ENCODE measurements at regions not wholly inside any gene's neighbourhood (a gene's known extent, or its start where the extent isn't known, plus 50 kb on each side); places are given as distances from the start of the nearest gene placed in this dataset.

GRCh38 chr2:126385441-126385840 is 270.5 kb upstream of the GYPC start:
- DNase-seq (ENCODE audit: low read depth, low spot score) = no peak

GRCh38 chr2:126385983-126386382 is 270.0 kb upstream of the GYPC start:
- DNase-seq (ENCODE audit: low read depth, low spot score) = no peak

- no peak for DNase-seq (ENCODE audit: low read depth, low spot score)
These were observed 266.5 kb upstream of the GYPC start for GRCh38 chr2:126389446-126389845.

GRCh38 chr2:126392889-126393288 is 263.1 kb upstream of the GYPC start:
- no peak for DNase-seq (ENCODE audit: low read depth, low spot score)

- DNase-seq (ENCODE audit: low read depth, low spot score) = peak; percentile 18
These were observed 257.0 kb upstream of the GYPC start for GRCh38 chr2:126399001-126399400.

GRCh38 chr2:126403039-126403628 is 252.8 kb upstream of the GYPC start:
- DNase-seq (ENCODE audit: low read depth, low spot score) = no peak

- no peak for DNase-seq (ENCODE audit: low read depth, low spot score)
These were observed 249.7 kb upstream of the GYPC start for GRCh38 chr2:126406267-126406666.

GRCh38 chr2:126408671-126409070 is 247.3 kb upstream of the GYPC start:
- DNase-seq (ENCODE audit: low read depth, low spot score) = no peak

- DNase-seq (ENCODE audit: low read depth, low spot score) = no peak
These were observed 246.1 kb upstream of the GYPC start for GRCh38 chr2:126409850-126410249.

- DNase-seq (ENCODE audit: low read depth, low spot score) = no peak
These were observed 242.9 kb upstream of the GYPC start for GRCh38 chr2:126413079-126413478.

- no peak for DNase-seq (ENCODE audit: low read depth, low spot score)
These were observed 236.6 kb upstream of the GYPC start for GRCh38 chr2:126419403-126419802.

GRCh38 chr2:126425943-126426342 is 230.0 kb upstream of the GYPC start:
- no peak for DNase-seq (ENCODE audit: low read depth, low spot score)

- DNase-seq (ENCODE audit: low read depth, low spot score) = no peak
These were observed 226.9 kb upstream of the GYPC start for GRCh38 chr2:126429103-126429502.

GRCh38 chr2:126431136-126431535 is 224.8 kb upstream of the GYPC start:
- DNase-seq (ENCODE audit: low read depth, low spot score) = no peak

- DNase-seq (ENCODE audit: low read depth, low spot score) = no peak
These were observed 219.5 kb upstream of the GYPC start for GRCh38 chr2:126436411-126436810.

GRCh38 chr2:126437016-126437415 is 218.9 kb upstream of the GYPC start:
- no peak for DNase-seq (ENCODE audit: low read depth, low spot score)

GRCh38 chr2:126444512-126444911 is 211.4 kb upstream of the GYPC start:
- DNase-seq (ENCODE audit: low read depth, low spot score) = no peak

- DNase-seq (ENCODE audit: low read depth, low spot score) = peak; percentile 66
These were observed 209.8 kb upstream of the GYPC start for GRCh38 chr2:126446106-126446695.

- DNase-seq (ENCODE audit: low read depth, low spot score) = no peak
These were observed 207.3 kb upstream of the GYPC start for GRCh38 chr2:126448611-126449010.

- DNase-seq (ENCODE audit: low read depth, low spot score) = no peak
These were observed 206.3 kb upstream of the GYPC start for GRCh38 chr2:126449677-126450076.

- DNase-seq (ENCODE audit: low read depth, low spot score) = no peak
These were observed 191.9 kb upstream of the GYPC start for GRCh38 chr2:126463892-126464674.

GRCh38 chr2:126467367-126468054 is 188.4 kb upstream of the GYPC start:
- no peak for DNase-seq (ENCODE audit: low read depth, low spot score)

All from ELF-1 (cell line).